Retinal pigment epithelial cell (primary cell): ENCODE measurements at regions not wholly inside any gene's neighbourhood (a gene's known extent, or its start where the extent isn't known, plus 50 kb on each side); places are given as distances from the start of the nearest gene placed in this dataset.
"Not testable (repeated sequence)": the region's sequence is repeated elsewhere in the genome, so short reads cannot be mapped to it uniquely, and the experiment has no call there.

Experiments
- DNase-seq: peaks from one replicate; pipeline ENCODE4 v3.0.0-alpha.2; 2010; ENCODE audit warnings: low read depth
- H3K4me3 ChIP-seq: 2 replicates; pipeline ENCODE4 v1.5.1; 2011; ENCODE audit warnings: mild to moderate bottlenecking, low read length, control low read depth, moderate library complexity
- CTCF ChIP-seq: conservative IDR thresholded peaks from 2 replicates; pipeline ENCODE4 v1.5.1; 2011; ENCODE audit warnings: low read depth, low read length, control low read depth, inconsistent platforms

- TF ChIP-seq CTCF = no peak
- H3K4me3 ChIP-seq = no peak overlapping the region
- DNase-seq = no peak
Observed at GRCh38 chr14:56056031-56056430, 62.2 kb upstream of the PELI2 start.

DNA sequence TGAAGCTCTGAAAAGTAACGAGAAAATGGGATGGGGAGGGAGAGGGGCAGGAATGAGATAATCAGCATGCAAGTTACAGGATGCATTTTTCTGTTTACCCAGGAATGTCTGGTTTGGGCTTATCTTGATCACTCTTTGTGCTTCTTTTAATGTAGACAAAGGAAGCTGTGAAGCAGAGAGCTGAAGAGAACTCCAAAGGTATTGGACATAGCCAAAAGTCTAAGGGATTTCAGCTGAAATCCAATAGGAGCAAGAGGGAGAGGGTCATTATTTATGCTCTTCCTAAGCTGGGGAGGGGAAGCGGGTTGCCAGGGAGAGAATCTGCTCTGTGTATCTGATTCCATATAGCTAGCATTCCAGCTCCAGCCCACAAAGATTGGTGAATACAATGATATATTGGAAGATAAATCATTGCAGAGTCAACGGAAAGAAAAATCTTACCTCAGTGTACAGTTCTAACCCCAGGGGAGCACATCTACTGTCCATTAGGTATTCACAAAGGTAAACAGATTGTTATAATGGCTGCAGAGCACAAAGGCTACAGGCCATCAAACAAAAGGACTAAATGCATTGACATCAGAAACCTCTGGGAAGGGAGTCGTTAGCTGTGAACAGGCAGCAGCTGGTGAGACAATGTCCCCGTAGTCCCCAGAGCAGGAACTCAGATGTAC lies 61.0 kb upstream of the PELI2 start:
- H3K4me3 ChIP-seq = no peak overlapping the region
- no peak for TF ChIP-seq CTCF
- DNase-seq = no peak

DNA sequence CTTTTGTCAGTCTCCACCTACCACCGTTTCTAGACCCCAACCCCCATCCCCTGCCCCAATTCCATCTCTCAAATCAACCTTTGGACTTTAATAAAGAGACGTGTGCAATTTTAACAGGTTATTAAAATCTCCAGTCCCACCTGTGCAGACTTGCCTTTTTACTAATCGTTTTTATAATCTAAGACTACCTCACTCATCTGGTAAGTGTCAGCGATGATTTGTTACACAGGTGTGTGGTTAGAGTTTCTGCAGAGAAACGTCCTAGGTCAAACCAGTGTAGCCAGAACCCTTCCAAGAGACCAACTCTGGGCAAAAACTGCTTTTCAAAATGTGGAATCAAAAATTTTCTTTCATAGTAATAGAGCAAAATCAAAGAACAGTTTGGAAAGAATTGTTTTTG lies 60.4 kb upstream of the PELI2 start:
- H3K4me3 ChIP-seq = no peak overlapping the region
- DNase-seq = no peak
- TF ChIP-seq CTCF = no peak

DNA sequence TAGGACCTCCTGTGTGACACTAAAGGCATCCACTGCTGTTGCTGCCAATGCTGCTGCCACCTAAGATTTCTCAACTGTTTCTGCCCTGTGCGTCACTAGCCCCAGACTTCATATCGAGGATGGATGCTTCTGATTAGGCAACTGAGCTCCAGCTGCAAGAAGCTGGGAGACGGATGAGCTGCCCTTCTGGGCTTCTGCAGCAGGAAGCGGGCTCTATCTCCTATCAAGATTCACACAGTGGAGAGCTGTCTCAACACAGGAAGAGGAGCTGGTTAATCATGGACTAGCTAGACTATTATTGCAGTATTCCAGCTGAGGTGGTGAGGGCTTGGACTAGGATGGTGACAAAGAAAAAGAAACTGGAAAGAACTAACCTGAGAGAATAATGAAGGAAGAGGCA lies 59.2 kb upstream of the PELI2 start:
- no peak overlapping the region for H3K4me3 ChIP-seq
- DNase-seq = no peak
- no peak for TF ChIP-seq CTCF

DNA sequence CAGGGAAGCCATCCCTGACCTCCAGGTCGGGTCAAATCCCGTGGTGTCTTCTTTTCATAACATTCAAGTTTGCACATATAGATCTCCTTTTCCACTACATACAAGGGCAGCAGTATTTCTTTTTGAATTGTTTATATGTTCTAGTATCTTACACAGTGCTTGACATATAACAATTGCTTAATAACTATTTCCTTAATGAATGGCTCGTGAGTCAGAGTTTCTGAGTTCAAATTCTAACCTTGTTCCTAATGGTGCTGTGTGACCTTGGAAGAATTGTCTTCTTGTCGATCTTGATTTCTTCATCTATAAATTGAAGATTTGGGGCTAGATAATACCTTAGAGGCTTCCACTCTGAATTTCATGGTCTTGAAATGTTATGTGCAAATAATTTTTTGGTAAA lies 57.2 kb upstream of the PELI2 start:
- H3K4me3 ChIP-seq = no peak overlapping the region
- TF ChIP-seq CTCF = no peak
- no peak for DNase-seq

DNA sequence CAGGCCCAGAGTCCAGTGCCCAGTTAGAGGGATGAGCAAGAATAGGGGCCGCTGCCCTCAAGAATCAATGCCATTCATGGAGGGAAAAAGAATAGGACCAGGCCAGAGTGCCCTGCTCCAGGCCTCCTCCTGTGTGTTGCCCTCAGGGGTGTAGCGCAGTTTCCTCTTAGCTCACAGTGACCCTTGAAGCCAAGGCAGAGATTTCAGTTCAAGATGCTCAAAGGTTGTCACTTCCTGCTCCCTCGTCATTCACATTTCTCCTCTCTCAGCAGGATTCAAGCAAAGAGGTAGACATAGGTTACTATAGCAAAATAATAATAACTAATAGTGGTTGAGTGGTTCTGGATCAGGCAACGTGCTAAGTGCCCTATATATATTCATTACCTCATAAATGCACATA lies 55.1 kb upstream of the PELI2 start:
- no peak for DNase-seq
- no peak overlapping the region for H3K4me3 ChIP-seq
- TF ChIP-seq CTCF = no peak

DNA sequence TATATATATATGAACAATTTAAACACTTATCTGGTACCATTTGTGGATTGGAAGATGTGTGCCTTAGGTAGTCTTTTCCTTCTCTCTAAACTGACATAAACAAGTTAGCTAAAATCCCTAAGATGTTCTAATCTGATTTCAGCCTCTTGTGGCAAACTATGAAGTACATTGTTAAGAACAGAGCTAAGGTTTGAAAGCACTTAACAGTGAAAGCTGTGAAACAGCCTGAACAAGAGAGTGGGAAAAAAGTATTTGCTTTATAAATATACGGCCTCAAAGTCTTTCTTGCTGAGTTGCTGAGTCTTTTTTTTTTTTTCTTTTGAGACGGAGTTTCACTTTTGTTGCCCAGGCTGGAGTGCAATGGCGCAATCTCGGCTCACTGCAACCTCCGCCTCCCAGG lies 53.7 kb upstream of the PELI2 start:
- TF ChIP-seq CTCF = no peak

DNA sequence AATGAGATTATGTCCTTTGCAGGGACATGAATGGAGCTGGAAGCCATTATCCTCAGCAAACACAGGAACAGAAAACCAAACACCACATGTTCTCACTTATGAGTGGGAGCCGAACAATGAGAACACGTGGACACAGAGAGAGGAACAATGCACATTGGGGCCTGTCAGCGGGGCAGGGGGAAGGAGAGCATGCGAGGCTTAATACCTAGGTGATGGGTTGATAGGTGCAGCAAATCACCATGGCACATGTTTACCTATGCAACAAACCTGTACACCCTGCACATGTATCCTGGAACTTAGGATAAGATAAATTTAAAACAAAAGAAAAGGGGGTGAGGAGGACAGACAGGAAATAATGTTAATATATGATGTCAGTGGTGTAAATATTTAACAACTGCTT lies 53.0 kb upstream of the PELI2 start:
- not testable (repeated sequence) for DNase-seq, H3K4me3 ChIP-seq

More for the DNA sequence above, 53.7 kb upstream of the PELI2 start:
- H3K4me3 ChIP-seq = no peak overlapping the region
- DNase-seq = no peak
